ENCODE measurements at regions not wholly inside any gene's neighbourhood (a gene's known extent, or its start where the extent isn't known, plus 50 kb on each side); places are given as distances from the start of the nearest gene placed in this dataset.
A peak's percentile ranks its signal among the peaks of the same experiment; 100 is the strongest.

DNA sequence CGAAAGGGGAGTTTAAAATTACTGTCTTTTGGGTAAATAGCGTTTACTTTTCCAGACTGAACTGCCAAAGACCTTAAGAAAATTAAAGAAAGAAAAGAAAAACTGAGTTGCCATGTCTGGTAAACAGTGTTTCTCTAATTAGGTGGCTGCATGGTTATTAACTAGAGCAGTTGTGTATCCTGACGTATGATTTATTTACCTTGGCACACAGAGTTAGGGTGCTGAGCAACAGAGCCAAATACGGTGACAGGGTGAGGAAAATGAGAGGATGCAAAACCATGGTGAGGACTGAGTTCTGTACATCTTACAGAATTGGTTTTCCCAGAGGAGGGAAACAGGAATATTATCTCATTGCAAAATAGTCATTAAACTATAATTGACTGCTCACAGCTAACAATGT, 546.4 kb upstream of the FZD8 start:
- Histone ChIP-seq H3K36me3 (ENCODE audit: insufficient read depth, low read length) (no peaks in the 10 kb centered on the region), H3K79me2 (ENCODE audit: insufficient read depth, low read length) (no peaks in the 10 kb centered on the region), H3K27ac (ENCODE audit: low read depth, low read length) (no peak overlapping the region), H3K4me3 (ENCODE audit: insufficient read depth, low read length) (no peak overlapping the region), H3K9me3 (ENCODE audit: low read depth, low read length) (no peaks in the 10 kb centered on the region), H2AFZ (ENCODE audit: low read length) (peak overlapping the region; percentile 65), H3K4me1 (ENCODE audit: insufficient read depth, low read length) (no peaks in the 10 kb centered on the region), H3K4me2 (ENCODE audit: insufficient read depth, low read length) (no peak overlapping the region), H4K20me1 (ENCODE audit: insufficient read depth, low read length) (no peaks in the 10 kb centered on the region), H3K27me3 (ENCODE audit: insufficient read depth, low read length) (no peaks in the 10 kb centered on the region)
- peak; percentile 17 for DNase-seq (ENCODE audit: insufficient read length, low spot score, missing footprints)
- TF ChIP-seq, protein P1, sequence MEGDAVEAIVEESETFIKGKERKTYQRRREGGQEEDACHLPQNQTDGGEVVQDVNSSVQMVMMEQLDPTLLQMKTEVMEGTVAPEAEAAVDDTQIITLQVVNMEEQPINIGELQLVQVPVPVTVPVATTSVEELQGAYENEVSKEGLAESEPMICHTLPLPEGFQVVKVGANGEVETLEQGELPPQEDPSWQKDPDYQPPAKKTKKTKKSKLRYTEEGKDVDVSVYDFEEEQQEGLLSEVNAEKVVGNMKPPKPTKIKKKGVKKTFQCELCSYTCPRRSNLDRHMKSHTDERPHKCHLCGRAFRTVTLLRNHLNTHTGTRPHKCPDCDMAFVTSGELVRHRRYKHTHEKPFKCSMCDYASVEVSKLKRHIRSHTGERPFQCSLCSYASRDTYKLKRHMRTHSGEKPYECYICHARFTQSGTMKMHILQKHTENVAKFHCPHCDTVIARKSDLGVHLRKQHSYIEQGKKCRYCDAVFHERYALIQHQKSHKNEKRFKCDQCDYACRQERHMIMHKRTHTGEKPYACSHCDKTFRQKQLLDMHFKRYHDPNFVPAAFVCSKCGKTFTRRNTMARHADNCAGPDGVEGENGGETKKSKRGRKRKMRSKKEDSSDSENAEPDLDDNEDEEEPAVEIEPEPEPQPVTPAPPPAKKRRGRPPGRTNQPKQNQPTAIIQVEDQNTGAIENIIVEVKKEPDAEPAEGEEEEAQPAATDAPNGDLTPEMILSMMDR (IDR thresholded peaks at IDR 0.05; ENCODE audit: extremely low read depth, low read depth, low read length): no peak

DNA sequence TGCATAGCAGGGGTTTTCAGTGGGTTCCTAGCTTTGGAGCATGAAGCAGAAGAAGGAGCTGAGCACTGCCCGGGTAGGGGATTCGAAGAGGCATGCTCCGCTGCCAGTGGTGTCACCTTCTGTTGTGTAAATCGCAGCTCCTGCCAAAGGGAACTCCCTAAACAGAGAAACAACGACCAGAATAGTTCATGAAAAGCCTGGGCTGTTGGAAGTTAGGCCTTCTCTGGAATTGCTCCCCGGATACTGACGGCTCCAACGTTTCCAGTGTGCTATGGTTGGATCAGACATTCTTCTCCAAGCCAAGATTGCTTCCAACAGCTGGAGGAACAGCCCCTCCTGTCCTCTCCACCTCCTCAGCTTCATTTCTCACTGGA, 546.0 kb upstream of the FZD8 start:
- H3K4me1 ChIP-seq (ENCODE audit: insufficient read depth, low read length): peaks cover 1% of the 10 kb centered on the region
- H2AFZ ChIP-seq (ENCODE audit: low read length): peak overlapping the region; percentile 65
- no peaks in the 10 kb centered on the region for H3K9me3 ChIP-seq (ENCODE audit: low read depth, low read length)
- no peaks in the 10 kb centered on the region for H4K20me1 ChIP-seq (ENCODE audit: insufficient read depth, low read length)
- H3K79me2 ChIP-seq (ENCODE audit: insufficient read depth, low read length): no peaks in the 10 kb centered on the region
- no peak overlapping the region for H3K4me2 ChIP-seq (ENCODE audit: insufficient read depth, low read length)
- no peaks in the 10 kb centered on the region for H3K27me3 ChIP-seq (ENCODE audit: insufficient read depth, low read length)
- TF ChIP-seq, protein P1 (IDR thresholded peaks at IDR 0.05; ENCODE audit: extremely low read depth, low read depth, low read length): no peak
- H3K36me3 ChIP-seq (ENCODE audit: insufficient read depth, low read length): no peaks in the 10 kb centered on the region
- H3K4me3 ChIP-seq (ENCODE audit: insufficient read depth, low read length): no peak overlapping the region
- DNase-seq (ENCODE audit: insufficient read length, low spot score, missing footprints): no peak
- no peak overlapping the region for H3K27ac ChIP-seq (ENCODE audit: low read depth, low read length)

DNA sequence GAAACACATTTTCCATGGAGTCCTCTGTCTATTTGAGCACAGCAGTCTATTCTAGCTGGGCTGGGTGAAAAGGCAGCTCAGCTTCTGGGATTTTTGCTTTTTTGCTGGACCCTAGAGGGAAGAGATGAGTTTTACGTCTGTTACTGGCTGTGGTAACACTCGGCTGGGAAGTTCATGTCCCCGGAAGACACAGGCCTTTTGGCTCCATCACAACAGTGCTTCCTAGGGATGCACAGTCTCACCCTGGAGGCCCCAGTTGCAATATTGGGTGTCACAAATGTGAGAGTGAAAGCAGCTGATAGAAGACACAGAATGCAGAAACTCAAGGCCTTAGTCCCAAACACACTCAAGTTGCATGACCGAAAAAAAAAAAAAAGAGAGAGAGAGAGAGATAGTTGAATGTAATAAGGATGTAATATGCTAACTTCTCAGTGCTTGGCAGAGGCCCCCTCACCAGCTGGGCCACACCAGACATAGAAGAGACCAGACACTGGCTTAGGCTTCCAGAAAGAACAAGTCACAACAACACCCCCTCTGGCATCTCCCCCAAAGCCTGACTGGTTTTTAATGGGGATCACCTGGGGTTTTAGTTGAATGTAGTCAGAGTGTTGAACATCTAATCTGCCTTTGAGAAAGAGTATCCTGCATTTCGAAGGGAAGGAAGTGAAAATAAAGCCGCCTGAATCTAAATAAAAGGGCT, 545.4 kb upstream of the FZD8 start:
- Histone ChIP-seq H3K4me2 (ENCODE audit: insufficient read depth, low read length) (no peak overlapping the region), H3K36me3 (ENCODE audit: insufficient read depth, low read length) (no peaks in the 10 kb centered on the region), H3K27ac (ENCODE audit: low read depth, low read length) (no peak overlapping the region), H3K27me3 (ENCODE audit: insufficient read depth, low read length) (no peaks in the 10 kb centered on the region), H4K20me1 (ENCODE audit: insufficient read depth, low read length) (no peaks in the 10 kb centered on the region), H3K4me3 (ENCODE audit: insufficient read depth, low read length) (no peak overlapping the region), H3K4me1 (ENCODE audit: insufficient read depth, low read length) (peaks cover 7% of the 10 kb centered on the region), H3K9me3 (ENCODE audit: low read depth, low read length) (no peaks in the 10 kb centered on the region), H2AFZ (ENCODE audit: low read length) (peak overlapping the region; percentile 65), H3K79me2 (ENCODE audit: insufficient read depth, low read length) (no peaks in the 10 kb centered on the region)
- peak; percentile 13 for DNase-seq (ENCODE audit: insufficient read length, low spot score, missing footprints)
- TF ChIP-seq, protein P1 (IDR thresholded peaks at IDR 0.05; ENCODE audit: extremely low read depth, low read depth, low read length): no peak

DNA sequence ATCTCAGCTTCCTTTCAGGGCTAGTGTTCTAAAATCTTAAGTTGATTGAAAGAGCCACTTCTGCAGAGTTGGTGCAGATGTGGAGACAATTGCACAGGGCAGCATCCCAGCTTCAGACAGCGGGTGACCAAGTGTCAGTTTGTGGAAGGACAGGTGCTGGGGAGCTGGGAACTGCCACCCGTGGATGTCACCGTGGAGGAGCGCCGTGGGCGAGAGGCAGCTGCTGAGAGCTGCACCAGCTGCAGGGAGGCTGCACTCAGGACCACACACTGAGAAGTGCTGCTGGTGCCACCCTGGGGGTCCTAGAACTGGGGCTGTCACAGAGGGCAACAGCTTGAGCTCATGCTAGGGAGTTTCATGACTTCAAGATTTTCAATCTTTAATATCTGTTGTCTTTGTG, 543.0 kb upstream of the FZD8 start:
- no peaks in the 10 kb centered on the region for H3K79me2 ChIP-seq (ENCODE audit: insufficient read depth, low read length)
- DNase-seq (ENCODE audit: insufficient read length, low spot score, missing footprints): no peak
- H4K20me1 ChIP-seq (ENCODE audit: insufficient read depth, low read length): no peaks in the 10 kb centered on the region
- no peaks in the 10 kb centered on the region for H3K9me3 ChIP-seq (ENCODE audit: low read depth, low read length)
- TF ChIP-seq, protein P1 (IDR thresholded peaks at IDR 0.05; ENCODE audit: extremely low read depth, low read depth, low read length): no peak
- no peak overlapping the region for H3K4me2 ChIP-seq (ENCODE audit: insufficient read depth, low read length)
- no peak overlapping the region for H2AFZ ChIP-seq (ENCODE audit: low read length)
- H3K27ac ChIP-seq (ENCODE audit: low read depth, low read length): no peak overlapping the region
- no peaks in the 10 kb centered on the region for H3K27me3 ChIP-seq (ENCODE audit: insufficient read depth, low read length)
- H3K4me1 ChIP-seq (ENCODE audit: insufficient read depth, low read length): peaks cover 20% of the 10 kb centered on the region
- no peak overlapping the region for H3K4me3 ChIP-seq (ENCODE audit: insufficient read depth, low read length)
- H3K36me3 ChIP-seq (ENCODE audit: insufficient read depth, low read length): no peaks in the 10 kb centered on the region

All from osteoblast (primary cell).